HG03135 (cell line): ENCODE measurements at regions not wholly inside any gene's neighbourhood (a gene's known extent, or its start where the extent isn't known, plus 50 kb on each side); places are given as distances from the start of the nearest gene placed in this dataset.

Experiments
- ATAC-seq: cut with Tn5 transposase; IDR thresholded peaks from one replicate; pipeline ENCODE4 v1.9.1; 2021; ENCODE audit warnings: mild to moderate bottlenecking, moderate library complexity; ENCODE audit not compliant: unreplicated experiment

DNA sequence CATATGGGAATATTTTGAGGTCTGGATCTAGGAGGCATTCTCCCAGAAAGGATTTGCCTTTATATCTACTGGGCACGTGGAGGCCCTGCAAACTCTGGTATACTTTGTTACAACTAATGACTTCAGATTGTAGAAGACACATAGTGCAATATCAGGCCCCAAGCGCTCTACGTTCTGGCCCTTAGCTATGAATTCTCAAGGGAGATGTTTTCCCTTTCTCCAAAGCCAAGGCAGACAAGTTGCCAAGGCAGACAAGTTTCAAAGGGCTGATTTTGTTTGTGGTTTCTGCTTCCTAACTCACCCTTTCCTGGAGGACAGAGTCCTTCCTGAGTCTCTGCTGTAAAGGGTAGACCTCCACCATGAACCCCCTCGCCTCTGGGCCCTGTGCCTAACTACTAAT lies 99.4 kb upstream of the CTTNBP2 start:
- no peak for ATAC-seq

DNA sequence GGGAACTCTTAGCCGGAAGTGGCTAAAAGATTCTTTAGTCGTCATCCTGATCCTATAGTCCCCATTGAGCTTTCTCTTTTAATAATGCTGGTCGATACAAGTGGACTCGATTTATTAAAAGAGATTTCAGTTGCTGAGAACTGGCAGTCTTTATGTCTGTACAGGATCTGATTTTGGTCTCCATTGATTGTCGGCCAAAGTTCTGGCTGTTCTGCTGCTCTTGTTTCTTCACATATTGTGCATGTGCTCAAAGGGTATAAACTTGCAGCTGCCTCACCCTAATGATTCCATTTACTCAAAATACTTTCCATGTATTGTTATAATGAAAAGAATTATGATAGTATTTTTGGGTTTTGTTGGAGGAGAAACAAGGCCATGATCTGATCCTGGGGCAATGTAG lies 100.7 kb upstream of the CTTNBP2 start:
- ATAC-seq = no peak

DNA sequence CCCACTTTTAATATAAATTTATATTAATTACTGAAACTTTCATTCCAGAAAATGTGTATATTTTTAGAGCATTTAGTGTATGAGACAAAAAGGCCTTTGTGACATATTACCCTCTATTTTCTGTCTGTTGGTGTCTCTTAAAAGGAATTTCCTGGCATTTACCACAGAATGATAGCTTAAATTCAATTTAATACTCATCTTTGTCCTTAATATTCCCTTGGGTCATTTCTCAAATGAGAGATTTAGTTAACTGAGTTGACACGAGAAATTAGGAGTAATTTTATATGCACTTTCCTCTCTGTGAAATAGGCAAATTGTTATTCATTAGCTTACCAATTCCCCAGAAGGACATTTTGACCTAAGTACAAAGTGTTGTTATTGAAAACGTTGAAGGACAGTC lies 101.7 kb upstream of the CTTNBP2 start:
- no peak for ATAC-seq

DNA sequence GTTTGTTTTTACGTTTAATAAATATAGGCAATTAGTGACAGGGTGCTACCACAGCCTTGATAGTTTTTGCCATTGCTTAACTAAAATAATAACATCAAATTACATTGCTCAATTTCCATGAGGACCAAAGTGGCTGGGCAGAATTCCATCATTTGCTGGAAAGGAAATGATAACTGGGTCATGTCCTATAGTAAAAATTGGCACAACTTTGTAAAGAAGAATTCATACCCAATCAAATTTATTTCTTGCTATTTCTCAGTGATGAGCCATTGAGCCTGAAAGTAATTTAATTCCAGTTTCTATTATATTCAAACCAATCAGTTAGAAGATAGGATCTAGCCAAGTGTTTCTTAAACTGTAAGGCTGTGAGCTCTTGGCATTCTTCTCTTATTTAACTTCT lies 102.2 kb upstream of the CTTNBP2 start:
- ATAC-seq = no peak

DNA sequence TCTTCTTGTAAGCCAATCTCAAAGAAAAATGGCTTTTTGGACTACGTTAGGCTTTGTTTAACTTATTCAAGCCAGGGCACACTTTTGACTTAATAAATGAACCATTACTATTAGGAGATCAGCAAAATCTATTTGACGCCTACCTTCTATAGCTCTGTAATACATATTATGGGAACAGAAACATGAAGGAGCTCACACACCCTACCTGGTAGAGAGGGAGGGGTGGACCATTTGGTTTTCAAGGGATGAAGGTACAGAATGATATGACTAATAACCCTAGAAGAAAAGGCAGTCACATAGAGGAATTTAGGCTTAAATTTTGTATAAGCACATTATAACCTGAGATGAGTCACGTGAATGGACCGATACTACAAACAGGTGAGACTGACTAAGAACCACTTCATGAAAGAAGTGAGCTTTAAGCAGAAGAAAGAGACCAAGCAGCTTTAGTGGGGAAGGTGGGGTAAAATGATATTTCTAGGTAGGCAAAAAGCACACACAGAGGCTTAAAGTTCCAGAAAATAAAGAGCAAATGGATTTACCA lies 106.8 kb upstream of the CTTNBP2 start:
- ATAC-seq = no peak

DNA sequence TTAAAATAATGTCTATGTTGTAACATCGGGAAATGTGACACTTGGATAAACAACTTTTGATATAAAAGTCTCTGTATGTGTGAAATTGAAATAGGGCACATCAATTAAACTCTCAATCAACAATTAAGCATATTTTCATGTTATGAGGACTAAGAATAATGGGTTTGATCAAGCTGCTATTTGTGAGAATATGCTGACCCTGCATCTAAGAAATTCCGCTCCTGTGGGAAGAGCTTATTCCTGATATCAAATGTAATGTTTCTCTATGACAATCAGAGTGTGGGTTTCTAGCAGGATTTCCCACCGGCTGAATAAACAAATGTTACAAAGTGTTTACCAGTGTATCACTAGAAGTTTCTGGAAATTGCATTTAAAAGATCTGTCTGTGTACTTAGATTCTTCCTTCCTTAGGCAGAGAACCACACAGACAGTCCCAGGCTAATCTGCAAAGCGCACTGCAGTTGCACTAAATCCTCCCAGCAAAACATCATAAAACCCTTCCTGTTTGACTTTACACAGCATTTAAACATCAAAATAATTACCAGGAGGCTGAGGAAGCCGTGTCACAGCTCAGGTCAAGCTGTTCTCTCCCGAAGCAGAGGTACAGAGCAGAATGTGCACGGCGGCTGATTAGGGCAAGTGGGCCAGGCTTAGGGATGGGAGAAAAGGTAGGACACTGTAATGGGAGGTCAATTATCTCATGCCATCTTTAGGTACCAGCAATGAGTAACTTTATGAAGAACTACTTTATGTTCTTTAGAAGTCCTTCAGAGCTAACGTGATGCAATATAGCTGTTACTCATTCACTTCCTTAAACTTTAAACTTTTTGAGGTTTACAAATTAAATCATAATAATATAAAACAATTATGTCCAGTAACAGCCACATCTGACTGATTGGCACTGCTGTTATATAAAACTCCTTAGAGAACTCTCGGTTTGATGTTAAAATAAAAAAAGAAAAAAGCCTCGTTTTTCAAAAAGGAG lies 109.1 kb upstream of the CTTNBP2 start:
- no peak for ATAC-seq

DNA sequence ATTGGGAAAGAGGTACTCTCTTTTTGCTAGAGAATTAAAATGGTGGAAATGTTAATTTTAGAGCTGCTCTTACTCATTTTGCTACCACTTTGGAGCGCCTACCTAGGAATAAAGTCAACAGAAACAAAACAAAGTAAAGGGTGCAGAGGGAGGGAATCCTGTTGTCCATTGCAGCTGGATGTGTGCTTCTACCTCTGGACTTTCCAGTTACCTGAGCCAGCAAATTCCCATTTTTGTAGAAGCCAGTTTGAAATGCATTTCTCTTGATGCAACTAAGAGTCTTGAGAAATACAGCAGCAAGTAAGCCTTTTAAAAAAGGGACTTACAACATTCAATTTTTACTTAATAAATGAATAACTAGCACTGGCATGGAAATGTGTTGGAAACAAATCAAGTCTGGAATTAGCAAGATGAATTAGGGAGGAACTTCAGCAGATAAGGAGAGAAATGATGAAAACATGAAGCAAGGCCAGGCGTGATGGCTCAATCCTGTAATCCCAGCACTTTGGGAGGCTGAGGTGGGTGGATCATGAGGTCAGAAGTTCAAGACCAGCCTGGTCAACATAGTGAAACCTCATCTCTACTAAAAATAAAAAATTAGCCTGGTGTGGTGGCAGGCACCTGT lies 113.5 kb upstream of the CTTNBP2 start:
- ATAC-seq = no peak

DNA sequence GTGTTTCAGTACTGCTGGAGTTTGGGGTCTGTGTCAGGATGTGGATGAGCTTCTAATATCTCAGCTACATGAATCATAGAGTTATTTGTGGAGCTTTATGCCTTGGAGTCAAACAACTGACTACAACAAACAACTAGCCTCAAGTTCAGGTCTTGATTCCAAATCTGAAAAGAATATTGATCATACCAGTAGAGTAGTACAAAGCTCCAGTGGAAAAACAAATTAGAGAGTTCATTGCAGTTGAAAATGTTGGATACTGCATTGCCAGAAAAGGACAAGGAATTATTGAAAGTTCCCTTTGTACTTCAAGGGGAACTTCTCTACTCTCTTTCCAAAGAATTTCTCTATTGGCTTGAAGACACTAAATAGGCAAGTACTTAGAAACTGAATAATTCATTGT lies 117.6 kb upstream of the CTTNBP2 start:
- no peak for ATAC-seq

DNA sequence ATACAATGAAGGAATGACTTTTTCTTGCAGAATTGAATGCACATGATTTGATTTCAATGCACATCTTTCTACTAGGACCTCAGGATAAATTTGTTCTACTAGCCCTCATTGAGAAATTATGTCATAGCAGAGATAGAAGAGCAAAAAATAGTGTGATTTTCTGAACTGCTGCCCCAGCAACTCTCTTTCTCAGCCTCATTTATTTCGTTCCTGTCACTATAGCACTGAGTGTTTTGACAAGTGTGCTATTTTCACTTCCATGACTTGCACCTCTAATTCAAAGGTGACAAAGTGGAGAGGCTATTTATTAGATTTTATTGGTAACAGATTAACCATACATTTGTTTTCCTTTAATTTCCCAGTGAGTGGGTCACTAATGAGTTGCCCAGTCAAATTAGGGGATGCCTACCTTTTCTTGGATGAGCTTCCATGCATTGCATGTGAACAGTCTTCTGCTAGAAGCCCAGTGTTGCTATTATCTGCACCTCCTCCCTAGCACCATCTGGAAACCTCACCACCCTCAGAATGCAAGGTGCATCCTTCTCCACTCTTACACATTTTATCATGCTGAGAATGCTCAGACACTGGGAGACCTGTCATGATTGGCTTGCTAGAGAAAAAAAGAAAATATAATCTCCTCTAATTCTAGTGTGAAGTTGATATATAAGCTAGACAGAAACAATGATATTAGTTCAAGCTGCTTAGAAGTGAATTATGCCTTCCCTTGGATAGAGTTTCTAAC lies 119.6 kb upstream of the CTTNBP2 start:
- no peak for ATAC-seq

DNA sequence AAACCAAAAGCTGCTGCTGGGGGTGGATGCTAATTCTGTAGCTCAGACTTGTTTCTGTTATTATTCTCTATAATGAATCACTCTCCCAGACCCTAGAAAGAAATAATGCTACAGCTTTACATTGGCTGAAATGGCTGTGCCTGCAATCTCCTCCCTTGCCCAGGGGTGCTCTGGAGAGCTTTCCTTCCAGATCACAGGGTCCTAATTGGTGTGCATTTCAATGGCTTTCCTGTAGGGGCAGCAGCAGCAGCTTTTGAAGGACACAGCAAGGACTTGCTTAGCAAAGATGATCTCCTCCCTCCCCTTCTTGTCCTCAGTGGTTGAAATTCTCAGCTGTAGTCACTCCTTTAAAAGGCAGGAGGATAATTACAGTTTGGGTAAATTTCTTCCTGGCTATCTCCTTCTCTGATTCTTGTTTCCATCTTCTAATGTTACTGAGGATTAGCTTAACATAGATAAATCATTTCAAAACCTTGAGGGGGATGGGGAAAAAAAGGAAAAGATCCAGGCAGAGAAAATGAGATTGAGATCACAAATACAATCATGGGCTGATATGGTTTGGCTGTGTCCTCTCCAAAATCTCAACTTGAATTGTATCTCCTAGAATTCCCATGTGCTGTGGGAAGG lies 120.2 kb upstream of the CTTNBP2 start:
- ATAC-seq = peak; percentile 98

DNA sequence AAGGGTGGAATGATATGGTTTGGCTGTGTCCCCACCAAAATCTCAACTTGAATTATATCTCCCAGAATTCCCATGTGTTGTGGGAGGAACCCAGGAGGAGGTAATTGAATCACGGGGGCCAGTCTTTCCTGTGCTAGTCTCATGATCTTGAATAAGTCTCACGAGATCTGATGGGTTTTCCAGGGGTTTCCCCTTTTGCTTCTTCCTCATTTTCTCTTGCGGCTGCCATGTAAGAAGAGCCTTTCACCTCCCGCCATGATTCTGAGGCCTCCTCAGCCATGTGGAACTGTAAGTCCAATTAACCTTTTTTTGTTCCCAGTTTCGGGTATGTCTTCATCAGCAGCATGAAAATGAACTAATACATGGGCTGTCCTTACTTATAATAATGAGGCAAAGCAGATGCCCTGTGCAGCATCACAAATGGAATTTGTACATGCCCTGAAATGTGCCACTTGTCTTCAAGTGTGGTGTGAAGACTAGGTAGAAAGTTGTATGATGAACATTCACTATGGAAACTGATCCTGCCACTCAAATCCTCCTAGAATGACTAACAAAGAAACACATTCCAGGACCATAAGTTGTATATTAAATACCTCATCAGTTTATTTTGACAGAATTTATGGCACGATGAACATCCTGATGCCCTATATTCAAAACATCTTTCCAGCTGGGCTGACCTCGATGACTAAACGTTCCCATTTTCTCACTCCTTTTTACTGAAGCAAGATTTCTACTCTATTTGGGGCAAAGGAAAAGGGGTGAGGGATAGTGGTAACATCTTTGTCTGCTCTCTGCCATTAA lies 122.8 kb upstream of the CTTNBP2 start:
- no peak for ATAC-seq

DNA sequence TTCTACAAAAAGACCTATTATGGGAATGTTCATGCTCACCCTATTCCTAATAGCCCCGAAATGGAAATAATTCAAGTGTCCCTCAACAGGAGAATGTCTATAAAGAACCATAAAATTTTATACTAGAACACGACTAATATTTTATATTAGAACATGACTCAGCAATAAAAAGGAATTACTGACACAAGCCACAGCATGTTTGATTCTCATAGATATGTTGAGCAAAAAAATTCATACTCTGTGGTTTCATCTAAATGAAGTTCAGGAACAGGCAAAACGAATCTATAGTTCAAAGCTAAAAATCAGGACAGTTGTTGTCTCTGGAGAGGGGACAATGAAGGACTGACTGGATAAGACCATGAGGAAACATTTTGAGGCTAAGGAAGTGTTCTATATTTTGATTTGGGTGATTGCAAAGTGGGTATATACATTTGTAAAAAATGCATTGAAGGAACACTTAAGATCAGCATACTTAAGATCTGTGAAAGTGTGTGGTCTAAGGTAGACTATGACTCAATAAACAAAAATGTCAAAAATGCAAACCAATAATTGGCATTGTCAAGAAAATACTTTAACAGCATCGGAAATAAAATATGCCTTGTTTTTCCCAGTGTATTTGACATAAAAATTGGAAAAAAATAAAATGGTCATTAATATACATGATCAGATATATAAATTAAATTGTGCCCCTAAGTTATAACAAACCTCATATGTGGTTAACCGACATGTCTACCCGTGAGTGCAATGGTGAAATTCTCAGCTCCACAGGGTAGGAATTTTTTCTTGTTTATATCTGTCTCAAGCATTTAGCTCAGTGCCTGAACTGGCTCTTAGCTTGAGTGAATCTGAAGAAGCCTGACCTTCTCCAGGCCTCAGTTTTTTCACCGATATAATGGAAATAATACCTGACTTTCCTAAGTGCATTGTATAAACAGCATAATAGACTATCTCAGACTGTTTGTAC lies 124.9 kb upstream of the CTTNBP2 start:
- ATAC-seq = no peak

DNA sequence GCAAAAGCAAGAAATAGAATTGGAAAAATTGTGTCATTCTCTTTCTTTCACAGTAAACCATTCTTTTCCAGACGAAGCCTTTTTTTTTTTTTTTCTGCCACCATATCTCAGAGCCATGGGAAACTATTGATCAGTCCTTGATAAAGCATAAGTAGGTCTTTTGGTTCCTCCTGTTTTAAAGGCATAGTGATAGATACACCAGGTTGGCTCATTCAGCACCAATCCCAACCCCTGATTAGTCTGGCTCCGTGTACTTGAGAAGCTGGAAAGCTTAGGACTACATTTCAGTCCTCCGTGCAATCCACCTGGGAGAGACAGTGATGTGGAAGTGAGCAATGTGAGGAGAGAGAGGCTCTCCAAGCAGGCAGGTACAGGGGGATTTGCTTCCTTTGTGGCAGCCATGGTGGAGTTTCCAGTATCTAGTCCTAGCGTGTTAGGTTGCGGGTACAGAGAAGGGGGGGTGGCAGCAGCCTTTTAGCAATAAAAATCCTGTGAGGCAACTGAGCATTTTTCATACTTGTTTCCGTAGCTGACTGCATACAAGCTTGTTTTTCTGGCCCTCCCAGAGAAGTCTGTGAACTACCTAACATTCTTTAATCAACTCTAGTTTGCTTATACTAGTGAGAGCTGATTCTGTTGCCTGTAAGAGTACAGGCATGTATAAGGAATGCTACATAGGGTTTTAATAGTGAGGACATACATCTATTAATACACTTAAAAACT lies 127.4 kb upstream of the CTTNBP2 start:
- ATAC-seq = no peak

DNA sequence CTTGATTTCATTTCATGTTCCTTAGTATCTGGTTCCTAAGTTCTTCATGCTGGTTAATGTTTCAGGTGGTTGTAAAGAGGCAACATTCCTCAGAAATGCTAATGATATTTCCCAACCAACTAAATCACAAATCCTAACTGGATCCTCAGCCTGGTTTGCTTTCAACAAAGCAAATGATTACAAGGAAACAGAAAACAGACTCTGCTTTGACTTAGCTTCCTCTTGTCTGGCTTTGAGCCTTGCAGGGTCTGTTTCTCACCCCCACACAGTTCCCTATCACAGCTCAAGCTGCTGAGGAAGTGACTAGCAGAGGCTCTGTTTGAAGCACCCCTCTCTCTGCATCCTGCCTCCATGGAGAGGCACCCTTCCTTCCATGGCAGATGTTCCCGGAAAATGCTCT lies 130.2 kb upstream of the CTTNBP2 start:
- ATAC-seq = no peak

DNA sequence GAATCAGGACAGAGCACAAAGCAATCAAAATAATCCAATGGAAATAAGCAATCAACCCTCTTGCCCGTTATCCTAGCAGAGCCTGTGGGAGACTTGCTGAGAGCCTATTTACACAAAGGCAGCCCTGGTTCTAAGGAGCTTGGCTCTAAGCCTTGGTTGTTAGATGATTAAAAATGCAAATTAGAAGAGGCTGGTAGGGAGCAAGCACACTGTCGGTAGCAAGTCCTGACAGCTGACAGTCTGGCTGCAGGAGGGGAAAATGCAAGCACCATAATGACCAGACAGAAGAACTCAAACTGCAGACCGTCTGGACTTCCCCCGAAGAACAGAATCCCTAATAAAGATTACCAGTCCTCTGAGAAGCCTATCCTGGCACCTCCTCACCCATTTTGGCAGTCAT lies 131.8 kb upstream of the CTTNBP2 start:
- no peak for ATAC-seq

DNA sequence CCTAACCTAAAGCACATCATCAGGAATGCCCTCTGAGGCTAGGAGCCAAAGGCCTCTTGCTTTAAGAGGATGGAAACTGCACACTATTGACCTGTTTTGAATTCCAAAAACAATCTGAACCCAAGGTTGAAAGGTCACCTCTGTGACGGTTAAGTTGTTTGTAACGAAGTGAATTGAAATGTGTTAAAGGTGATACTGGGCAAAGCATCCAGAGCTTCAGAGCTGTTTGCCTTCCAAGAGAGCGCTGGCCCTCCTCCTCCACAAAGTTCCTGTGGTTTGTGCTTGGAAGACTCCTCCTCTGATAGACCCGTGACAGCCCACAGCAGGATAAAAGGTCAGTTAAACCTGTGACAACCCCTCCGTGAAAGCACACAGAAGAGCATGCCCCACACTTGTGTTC lies 133.7 kb upstream of the CTTNBP2 start:
- no peak for ATAC-seq

DNA sequence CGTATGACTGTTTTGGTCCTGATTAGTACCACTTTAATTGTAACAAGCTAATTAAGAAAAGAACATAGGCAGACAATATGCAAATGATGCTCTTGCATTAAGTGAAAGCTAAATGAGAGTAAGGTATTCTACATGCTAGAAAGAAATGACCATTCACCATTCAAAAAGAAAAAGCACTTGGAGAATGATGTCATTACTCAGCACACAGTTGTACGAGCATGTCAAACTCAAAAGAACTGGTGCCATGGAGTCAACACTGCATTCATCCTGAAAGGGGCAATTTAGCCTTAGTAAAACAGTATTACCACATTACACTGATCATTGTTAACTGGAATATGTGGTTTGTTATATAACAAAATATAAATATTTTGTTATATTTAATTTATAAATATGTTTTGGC lies 136.2 kb upstream of the CTTNBP2 start:
- no peak for ATAC-seq

DNA sequence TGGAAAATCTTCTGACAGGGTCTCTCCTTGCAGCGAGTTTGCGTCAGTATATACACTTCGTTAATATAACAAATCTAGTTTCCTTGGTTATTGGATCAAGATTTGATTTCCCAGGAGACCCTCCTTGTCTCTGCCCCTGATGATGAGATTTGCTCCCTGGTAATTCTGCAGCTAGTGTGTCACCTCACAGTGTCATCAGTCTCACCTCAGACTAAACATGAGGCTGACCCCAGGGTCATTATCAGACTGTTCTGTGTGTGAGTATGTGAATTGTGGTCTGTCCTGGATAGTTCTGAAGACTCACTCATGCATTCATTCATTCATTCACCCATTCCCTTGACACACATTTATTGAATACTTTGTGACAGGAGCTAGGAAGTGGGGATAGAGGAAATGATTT lies 138.4 kb upstream of the CTTNBP2 start:
- ATAC-seq = no peak
